Adrenal gland (tissue), 5 donors: ENCODE measurements at regions not wholly inside any gene's neighbourhood (a gene's known extent, or its start where the extent isn't known, plus 50 kb on each side); places are given as distances from the start of the nearest gene placed in this dataset.

ENCODE experiments used
- POLR2A ChIP-seq, 2 donors: fragments of 450-650 bp; IDR thresholded peaks; one replicate each; pipeline ENCODE4 v1.6.1; 2017; ENCODE audit warnings: antibody characterized with exemption in 2 of 2, mild to moderate bottlenecking in 2 of 2, moderate library complexity in 1 of 2
- TF ChIP-seq, protein P1 (sequence below), 6 experiments: fragments of 450-650 bp in 4 of 6; fragments of 200-600 bp in 2 of 6; sonication (generic) in 1 of 6; IDR thresholded peaks; 1 replicate in 5 of 6; 2 replicates in 1 of 6; pipeline versions ENCODE4 v1.5.1 to v1.8.0; 2016 to 2021; ENCODE audit warnings: antibody characterized with exemption in 6 of 6, mild to moderate bottlenecking in 2 of 6, moderate library complexity in 1 of 6
- donor health status: DM: no; HTN: no; CAD: no.

DNA sequence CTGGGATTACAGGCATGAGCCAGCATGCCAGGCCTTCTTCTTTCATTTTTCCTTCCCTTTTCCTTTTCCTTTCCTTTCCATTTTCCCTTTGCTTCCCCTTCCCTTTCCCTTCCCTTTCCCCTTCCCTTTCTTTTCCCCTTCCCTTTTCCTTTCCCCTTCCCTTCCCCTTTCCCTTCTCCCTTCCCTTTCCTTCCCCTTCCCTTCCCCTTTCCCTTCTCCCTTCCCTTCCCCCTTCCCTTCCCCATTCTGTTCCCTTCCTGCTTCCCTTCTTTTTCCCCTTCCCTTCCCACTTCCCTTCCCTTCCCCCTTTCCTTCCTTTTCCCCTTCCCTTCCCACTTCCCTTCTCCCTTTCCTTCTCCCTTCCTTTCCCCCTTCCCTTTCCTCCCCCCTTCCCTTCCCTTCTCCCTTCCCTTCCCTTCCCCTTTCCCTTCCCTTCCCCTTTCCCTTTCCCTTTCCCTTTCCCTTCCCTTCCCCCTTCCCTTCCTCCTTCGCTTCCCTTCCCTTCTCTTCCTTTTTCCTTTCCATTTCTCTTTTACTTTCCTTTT lies 712.2 kb upstream of the POM121L12 start:
- TF ChIP-seq, protein P1, sequence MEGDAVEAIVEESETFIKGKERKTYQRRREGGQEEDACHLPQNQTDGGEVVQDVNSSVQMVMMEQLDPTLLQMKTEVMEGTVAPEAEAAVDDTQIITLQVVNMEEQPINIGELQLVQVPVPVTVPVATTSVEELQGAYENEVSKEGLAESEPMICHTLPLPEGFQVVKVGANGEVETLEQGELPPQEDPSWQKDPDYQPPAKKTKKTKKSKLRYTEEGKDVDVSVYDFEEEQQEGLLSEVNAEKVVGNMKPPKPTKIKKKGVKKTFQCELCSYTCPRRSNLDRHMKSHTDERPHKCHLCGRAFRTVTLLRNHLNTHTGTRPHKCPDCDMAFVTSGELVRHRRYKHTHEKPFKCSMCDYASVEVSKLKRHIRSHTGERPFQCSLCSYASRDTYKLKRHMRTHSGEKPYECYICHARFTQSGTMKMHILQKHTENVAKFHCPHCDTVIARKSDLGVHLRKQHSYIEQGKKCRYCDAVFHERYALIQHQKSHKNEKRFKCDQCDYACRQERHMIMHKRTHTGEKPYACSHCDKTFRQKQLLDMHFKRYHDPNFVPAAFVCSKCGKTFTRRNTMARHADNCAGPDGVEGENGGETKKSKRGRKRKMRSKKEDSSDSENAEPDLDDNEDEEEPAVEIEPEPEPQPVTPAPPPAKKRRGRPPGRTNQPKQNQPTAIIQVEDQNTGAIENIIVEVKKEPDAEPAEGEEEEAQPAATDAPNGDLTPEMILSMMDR (IDR thresholded peaks at IDR 0.05) = no peak
- TF ChIP-seq POLR2A (IDR thresholded peaks at IDR 0.05) = no peak
